Testis (tissue), 2 donors: ENCODE measurements at regions not wholly inside any gene's neighbourhood (a gene's known extent, or its start where the extent isn't known, plus 50 kb on each side); places are given as distances from the start of the nearest gene placed in this dataset.

ENCODE experiments used
- CTCF ChIP-seq, 3 experiments: fragments of 450-650 bp in 2 of 3; fragments of 200-600 bp in 1 of 3; sonication (generic) in 1 of 3; IDR thresholded peaks; one replicate each; pipeline ENCODE4 v1.5.1; 2016 to 2019; ENCODE audit warnings: antibody characterized with exemption in 3 of 3, mild to moderate bottlenecking in 2 of 3, moderate library complexity in 1 of 3
- POLR2A ChIP-seq: fragments of 450-650 bp; IDR thresholded peaks from one replicate; pipeline ENCODE4 v1.6.1; 2017; ENCODE audit warnings: antibody characterized with exemption, mild to moderate bottlenecking, moderate library complexity

DNA sequence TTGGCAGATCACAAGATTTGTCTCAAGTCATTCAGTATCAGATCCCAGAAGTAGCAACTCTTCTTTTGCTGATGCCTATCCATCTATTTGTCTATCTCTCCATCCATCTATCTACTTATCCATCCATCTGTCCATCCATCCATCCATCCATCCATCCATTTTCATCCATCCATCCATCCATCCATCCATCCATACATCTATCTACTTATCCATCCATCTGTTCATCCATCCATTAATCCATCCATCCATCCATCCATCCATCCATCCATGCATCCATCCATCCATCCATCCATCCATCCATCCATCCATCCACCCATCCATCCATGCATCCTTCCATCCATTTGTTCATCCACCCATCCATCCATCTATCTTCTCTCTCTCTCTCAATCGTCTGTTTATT is 142.7 kb downstream of the PFKFB3 start:
- TF ChIP-seq CTCF (IDR thresholded peaks at IDR 0.05) (no peak), POLR2A (no peak)
